Thyroid gland (tissue), 4 donors: ENCODE measurements at regions not wholly inside any gene's neighbourhood (a gene's known extent, or its start where the extent isn't known, plus 50 kb on each side); places are given as distances from the start of the nearest gene placed in this dataset.

ENCODE experiments used
- CTCF ChIP-seq, 6 experiments: fragments of 200-600 bp in 3 of 6; fragments of 450-650 bp in 3 of 6; sonication (generic) in 3 of 6; IDR thresholded peaks; one replicate each; pipeline ENCODE4 v1.5.1; 2016 to 2019; ENCODE audit warnings: antibody characterized with exemption in 6 of 6, mild to moderate bottlenecking in 2 of 6, inconsistent platforms in 1 of 6, moderate library complexity in 1 of 6
- POLR2A ChIP-seq, 2 donors: fragments of 450-650 bp; IDR thresholded peaks; one replicate each; pipeline ENCODE4 v1.6.1; 2017; ENCODE audit warnings: antibody characterized with exemption in 2 of 2, mild to moderate bottlenecking in 2 of 2, moderate library complexity in 1 of 2

GRCh38 chr3:28847736-28848135 is 433.1 kb upstream of the RBMS3 start:
- no peak for TF ChIP-seq CTCF (IDR thresholded peaks at IDR 0.05)
- TF ChIP-seq POLR2A (IDR thresholded peaks at IDR 0.05): no peak
